NCI-H2107 (cell line): ENCODE measurements at regions not wholly inside any gene's neighbourhood (a gene's known extent, or its start where the extent isn't known, plus 50 kb on each side); places are given as distances from the start of the nearest gene placed in this dataset.
A peak's percentile ranks its signal among the peaks of the same experiment; 100 is the strongest.
"Not testable (repeated sequence)": the region's sequence is repeated elsewhere in the genome, so short reads cannot be mapped to it uniquely, and the experiment has no call there.

ENCODE experiments used
- DNase-seq: peaks from one replicate; lab custom pipeline; 2025; lab: John Stamatoyannopoulos, UW

GRCh38 chr18:35826477-35826876, 146.0 kb upstream of the RMP24 start:
- no peak for DNase-seq

GRCh38 chr18:35827275-35827902, 145.1 kb upstream of the RMP24 start:
- peak; percentile 42 for DNase-seq

- no peak for DNase-seq
Observed at GRCh38 chr18:35827903-35828275, 144.6 kb upstream of the RMP24 start.

GRCh38 chr18:35828591-35828990, 143.9 kb upstream of the RMP24 start:
- no peak for DNase-seq

GRCh38 chr18:35835366-35835765, 137.1 kb upstream of the RMP24 start:
- DNase-seq = no peak

GRCh38 chr18:35835833-35836232, 136.6 kb upstream of the RMP24 start:
- no peak for DNase-seq

GRCh38 chr18:35836932-35837331, 135.5 kb upstream of the RMP24 start:
- no peak for DNase-seq

GRCh38 chr18:35837922-35838496, 134.5 kb upstream of the RMP24 start:
- DNase-seq = no peak

GRCh38 chr18:35841283-35841682, 131.2 kb upstream of the RMP24 start:
- DNase-seq = no peak

GRCh38 chr18:35842536-35842935, 129.9 kb upstream of the RMP24 start:
- no peak for DNase-seq

- not testable (repeated sequence) for DNase-seq
Observed at GRCh38 chr18:35848321-35848720, 124.2 kb upstream of the RMP24 start.

- not testable (repeated sequence) for DNase-seq
Observed at GRCh38 chr18:35849241-35849640, 123.2 kb upstream of the RMP24 start.

- DNase-seq = no peak
Observed at GRCh38 chr18:35851286-35851970, 121.1 kb upstream of the RMP24 start.

GRCh38 chr18:35852786-35853185, 119.7 kb upstream of the RMP24 start:
- DNase-seq = no peak

GRCh38 chr18:35854095-35854494, 118.4 kb upstream of the RMP24 start:
- no peak for DNase-seq

GRCh38 chr18:35856178-35856577, 116.3 kb upstream of the RMP24 start:
- DNase-seq = no peak

GRCh38 chr18:35856721-35857120, 115.8 kb upstream of the RMP24 start:
- DNase-seq = not testable (repeated sequence)

- not testable (repeated sequence) for DNase-seq
Observed at GRCh38 chr18:35857581-35857980, 114.9 kb upstream of the RMP24 start.

- DNase-seq = no peak
Observed at GRCh38 chr18:35861367-35862118, 110.9 kb upstream of the RMP24 start.

- no peak for DNase-seq
Observed at GRCh38 chr18:35862119-35862640, 110.3 kb upstream of the RMP24 start.

GRCh38 chr18:35864916-35865315, 107.6 kb upstream of the RMP24 start:
- no peak for DNase-seq

GRCh38 chr18:35868915-35869314, 103.6 kb upstream of the RMP24 start:
- no peak for DNase-seq

- DNase-seq = no peak
Observed at GRCh38 chr18:35871337-35871736, 101.1 kb upstream of the RMP24 start.
